HG03097 (cell line): ENCODE measurements at regions not wholly inside any gene's neighbourhood (a gene's known extent, or its start where the extent isn't known, plus 50 kb on each side); places are given as distances from the start of the nearest gene placed in this dataset.
"Not testable (repeated sequence)": the region's sequence is repeated elsewhere in the genome, so short reads cannot be mapped to it uniquely, and the experiment has no call there.

ENCODE experiments used
- ATAC-seq: cut with Tn5 transposase; IDR thresholded peaks from one replicate; pipeline ENCODE4 v1.9.1; 2021; ENCODE audit not compliant: unreplicated experiment, low FRiP score

DNA sequence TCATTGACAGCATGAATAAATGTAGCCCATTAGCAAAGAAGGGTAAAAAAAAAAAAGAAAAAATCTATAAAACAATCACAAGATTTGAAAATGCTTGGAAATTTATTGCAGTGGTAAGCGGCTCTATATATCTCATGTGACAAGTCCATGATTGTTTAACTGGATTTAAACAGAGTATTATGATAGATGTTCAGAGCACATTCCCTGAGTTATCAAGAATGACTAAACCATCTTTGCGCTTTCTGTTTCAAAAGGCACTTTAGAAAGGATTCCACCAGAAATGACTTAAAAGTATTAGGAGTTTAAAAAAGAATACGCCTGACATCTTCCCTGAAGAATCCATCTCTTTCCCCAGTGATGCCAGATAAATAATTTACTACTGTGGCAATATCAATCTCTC is 409.5 kb upstream of the UBE2E3 start:
- no peak for ATAC-seq

DNA sequence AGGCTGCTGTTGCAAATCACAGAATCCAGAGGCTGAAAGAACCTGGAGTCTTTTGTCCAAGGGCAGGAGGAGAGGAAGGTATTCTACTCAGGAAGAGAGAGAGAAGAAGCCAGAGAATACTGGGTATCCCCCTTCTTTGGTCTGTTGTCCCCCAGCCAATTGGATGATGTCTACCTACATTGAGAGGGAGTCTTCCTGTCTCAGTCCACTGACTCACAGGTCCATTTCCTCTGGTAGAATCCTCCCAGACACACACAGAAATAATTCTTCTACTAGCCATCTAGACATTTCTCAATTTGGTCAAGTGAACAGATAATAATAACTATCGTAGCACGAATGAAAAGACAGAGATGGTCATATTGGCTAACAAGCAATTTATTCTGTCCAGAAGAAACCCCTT is 416.4 kb upstream of the UBE2E3 start:
- ATAC-seq, result no peak

DNA sequence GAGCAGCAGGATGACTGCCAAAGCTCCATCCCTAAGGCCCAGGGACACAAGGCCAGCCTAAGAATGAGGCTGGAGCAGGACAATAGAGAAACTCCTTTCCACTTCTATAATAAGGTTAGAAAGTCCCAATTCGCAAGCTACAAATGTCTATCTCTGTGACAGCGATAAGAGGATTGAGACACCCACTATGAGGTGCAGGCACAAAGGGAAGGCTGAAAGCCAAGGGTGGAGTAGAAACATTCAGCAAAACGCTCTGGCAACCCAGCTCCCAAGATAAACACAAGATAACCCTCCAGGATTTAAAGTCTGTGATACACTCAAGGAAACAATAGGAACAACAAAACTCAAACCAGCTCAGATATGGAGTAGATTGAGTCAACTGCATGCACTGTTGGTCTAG is 418.0 kb upstream of the UBE2E3 start:
- ATAC-seq, result no peak

DNA sequence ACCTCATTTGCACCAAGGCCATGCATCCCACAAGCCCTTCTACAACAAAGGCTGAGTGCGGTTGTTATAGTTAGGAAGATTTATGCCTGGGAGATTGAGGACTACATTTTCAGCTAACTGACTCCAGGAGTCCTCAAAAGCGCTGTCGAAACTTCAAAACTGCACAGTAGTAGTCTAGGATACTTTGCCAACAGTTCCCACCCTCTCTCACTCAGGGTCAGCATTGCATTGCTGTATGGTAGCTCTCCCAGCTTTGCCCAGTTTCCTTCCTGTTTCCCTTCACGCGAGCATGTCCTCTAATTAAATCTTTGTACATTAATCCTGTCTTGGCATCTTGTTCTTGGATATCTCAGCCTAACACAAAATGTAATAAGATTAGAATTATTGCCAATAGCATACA is 420.6 kb upstream of the UBE2E3 start:
- no peak for ATAC-seq

DNA sequence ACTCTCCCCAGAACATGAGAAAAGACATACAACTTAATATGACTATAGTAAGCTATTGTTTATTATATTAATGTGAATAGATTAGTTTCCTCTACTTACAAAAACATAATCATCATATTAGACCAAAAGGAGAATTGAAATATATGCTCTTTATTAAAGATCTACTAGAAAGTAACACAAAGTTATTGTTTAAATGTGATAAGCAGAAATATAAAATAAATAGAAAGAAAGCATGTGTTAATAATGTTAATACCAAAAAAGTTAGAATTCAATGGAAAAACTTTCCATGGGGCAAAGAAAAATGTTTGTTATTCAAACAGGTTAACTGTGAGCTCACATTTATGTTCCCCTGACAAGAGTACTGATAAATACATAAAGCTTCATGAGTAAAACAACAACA is 421.4 kb upstream of the UBE2E3 start:
- no peak for ATAC-seq

DNA sequence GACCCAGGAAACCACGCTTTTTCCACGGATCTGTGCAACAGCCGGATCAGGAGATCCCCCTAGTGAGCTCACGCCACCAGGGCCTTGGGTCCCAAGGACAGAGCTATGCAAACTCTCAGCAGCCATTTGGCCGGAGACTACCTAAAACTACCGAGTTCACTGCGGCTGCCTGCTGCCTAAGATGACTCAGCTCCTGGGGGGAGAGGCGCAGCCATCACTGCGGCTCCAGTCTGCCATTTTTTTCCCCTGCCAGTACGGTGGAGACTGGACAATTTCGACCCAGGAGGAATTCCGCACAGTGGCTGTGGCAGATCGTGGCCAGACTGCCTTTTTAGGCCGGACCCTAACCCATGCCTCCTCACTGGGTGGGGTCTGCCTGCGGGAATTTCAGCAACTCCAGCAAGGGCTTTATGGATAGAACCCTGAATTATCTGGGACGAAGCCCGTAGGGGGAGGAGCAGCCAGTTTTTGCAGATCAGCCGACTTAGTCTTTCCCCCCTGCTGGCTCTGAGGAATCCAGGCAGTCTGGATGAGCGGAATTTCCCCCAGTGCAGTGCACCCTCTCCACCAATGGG is 424.9 kb upstream of the UBE2E3 start:
- no peak for ATAC-seq

DNA sequence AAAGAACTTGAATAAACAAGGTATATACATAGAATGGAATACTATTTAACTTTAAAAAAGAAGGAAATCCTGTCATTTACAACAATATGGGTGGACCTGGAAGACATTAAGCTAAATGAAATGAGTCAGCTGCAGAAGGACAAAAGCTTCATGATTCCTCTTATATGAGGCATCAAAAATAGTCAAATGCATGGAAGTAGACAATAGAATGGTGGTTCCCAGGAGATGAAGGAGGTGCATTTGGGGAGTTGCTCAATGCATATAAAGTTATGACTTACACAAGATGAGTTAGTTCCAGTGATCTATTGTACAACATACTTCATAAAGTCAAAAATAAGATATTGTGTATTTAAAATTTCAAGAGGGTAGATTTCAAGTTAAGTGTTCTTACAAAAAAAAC is 426.1 kb upstream of the UBE2E3 start:
- ATAC-seq, result no peak

DNA sequence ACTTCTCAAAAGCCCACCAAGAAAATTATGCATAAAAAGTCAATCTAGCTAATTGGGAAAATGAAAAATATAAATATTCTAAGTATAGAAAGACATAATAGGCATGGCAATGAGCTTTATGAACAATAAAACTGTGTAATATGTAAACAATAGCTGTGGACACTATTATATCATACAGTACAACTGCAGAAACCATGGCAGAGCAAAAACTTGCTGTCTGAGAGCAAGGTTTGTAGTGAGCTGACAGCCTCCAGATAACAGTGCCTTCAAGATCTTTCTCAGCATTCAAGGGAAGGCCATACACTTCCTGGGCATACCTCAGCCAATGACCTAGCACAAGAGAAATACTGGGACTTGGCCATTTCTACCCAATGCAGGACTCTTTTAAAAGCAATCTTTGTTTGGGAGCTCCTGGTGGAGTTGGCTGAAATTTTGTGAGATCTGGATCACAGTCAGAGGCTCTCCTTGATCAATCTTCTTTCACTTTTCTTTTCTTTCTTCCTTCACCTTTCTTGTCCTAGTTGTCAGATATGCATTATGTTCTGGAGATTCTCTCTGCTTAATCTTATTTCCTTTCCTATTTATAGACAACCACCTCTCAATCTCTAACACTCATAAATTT is 427.2 kb upstream of the UBE2E3 start:
- no peak for ATAC-seq

DNA sequence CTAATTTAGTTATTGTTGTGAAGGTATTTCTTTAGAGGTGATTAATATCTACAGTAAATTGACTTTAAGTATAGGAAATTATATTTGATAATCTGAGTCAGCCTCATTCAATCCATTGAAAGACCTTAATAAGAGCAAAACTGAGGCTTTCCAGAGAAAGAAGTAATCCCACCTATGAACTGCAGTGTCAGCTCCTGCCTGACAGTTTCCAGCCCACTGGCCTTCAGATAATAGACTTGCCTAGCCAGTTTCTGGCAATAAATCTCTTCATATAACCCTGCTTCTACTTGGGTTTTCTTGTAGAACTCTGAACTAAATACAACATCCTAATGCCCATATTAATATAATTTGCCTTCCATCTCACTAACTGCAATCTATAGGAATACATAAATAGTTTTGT is 437.9 kb upstream of the UBE2E3 start:
- no peak for ATAC-seq

DNA sequence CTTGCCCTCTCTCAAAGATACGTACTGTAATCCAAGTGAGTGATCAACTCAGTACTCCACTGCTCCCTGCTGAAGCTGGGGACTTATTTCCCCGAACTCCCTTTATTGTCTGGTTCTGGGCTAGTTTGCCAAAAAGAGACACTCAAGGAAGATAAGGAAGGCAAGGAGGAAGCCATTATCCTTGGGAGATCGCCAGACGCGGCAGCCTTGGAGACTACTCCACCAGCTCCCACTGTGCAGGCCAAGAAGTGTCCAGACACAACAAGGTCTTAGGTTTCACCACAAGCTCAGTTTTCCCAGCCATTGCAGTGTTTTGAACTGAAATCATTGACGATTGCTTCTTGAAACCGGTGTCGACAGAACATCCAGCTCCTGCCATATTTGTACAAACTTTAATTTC is 439.6 kb upstream of the UBE2E3 start:
- no peak for ATAC-seq

DNA sequence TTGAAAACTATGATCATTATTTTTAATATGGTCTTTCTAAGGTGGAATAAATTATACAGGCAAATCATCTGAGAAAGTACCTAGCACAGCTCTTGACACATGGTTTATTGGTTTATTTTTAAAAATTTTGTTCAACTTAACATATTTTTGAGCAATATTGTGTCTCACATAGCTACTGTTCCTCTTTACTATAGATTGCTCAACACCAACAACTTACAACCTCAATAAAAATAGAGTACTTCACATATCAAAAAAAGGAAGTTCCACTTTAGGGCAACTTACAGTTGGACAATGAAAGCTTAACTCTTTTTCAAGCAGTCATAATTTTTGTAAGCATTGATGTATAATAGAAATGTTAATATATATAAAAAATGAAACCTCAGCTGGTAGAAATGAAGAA is 440.9 kb upstream of the UBE2E3 start:
- no peak for ATAC-seq

DNA sequence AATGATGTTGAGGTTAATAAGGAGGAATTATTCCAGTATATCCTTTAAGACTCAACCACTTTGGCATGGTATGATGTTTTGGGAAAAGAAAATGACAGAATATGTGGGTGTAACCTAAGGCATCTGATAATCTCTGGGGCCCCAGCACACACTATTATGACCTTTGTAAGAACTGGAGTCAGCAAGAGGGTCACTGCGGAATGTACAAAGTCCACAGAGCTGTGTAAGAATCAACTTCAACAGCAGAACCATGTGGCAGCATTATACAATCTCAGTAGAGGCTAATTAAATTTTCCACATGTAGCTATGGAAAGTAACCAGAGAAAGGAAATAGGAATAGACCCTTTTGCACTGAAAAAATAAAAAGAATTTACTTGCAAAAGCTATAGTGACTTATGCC is 445.1 kb upstream of the UBE2E3 start:
- ATAC-seq, result no peak

DNA sequence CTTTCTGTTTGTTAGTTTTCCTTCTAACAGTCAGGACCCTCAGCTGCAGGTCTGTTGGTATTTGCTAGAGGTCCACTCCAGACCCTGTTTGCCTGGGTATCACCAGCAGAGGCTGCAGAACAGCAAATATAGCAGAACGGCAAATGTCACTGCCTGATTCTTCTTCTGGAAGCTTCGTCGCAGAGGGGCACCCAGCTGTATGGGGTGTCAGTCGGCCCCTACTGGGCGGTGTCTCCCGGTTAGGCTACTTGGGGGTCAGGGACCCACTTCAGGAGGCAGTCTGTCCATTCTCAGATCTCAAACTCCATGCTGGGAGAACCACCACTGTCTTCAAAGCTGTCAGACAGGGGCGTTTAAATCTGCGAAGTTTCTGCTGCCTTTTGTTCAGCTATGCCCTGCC is 448.6 kb upstream of the UBE2E3 start:
- not testable (repeated sequence) for ATAC-seq

DNA sequence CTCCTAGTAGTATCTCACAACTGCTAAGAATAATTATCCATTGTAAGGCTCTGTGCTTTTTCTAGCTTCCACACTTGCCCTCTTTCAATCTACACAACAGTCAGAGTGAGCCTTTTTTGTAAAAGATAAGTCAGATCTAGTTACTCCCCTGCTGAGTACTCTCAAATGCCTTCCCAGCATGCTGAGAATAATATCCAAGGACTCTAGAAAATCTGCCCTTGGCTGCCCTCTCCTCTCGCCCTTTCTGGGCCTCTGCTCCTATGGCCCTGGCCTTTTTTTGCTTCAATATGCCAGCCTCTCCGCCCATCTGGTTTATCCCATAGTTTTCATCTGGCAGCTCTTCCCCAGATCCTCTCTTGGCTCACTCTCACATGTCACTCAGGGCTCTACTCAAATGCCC is 455.9 kb upstream of the UBE2E3 start:
- no peak for ATAC-seq

DNA sequence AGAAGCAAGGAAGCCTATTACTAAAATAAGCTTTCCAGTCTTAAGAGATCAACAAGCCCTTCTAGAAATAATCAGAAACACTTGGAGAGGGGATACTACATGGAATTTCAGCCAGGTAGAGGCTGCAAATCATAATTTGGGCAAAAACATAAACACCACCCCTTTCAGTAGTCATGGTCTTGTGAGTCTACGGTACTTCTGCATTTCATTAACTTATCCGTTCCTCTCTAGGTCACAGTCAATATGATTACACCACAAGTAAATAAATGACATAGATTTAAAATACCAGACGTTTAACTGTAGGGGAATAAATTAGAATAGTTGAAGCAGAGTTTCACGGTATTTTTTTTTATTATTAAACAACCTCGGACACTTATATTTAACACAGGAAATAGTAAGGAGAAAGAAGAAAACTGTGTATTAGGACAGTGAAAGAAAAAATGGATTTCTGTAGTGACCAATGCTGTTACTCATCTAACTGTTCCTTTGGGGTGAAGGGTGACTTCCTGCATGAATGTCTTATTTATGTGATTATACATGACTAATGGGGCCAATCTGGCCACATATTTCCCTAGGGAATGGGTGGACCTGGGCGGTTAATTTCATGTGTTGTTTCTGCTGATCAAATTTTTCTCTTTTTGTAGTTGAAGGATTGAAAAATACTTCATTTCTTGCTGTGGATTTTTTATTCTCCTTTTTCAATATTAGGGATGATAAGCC is 456.6 kb upstream of the UBE2E3 start:
- no peak for ATAC-seq

DNA sequence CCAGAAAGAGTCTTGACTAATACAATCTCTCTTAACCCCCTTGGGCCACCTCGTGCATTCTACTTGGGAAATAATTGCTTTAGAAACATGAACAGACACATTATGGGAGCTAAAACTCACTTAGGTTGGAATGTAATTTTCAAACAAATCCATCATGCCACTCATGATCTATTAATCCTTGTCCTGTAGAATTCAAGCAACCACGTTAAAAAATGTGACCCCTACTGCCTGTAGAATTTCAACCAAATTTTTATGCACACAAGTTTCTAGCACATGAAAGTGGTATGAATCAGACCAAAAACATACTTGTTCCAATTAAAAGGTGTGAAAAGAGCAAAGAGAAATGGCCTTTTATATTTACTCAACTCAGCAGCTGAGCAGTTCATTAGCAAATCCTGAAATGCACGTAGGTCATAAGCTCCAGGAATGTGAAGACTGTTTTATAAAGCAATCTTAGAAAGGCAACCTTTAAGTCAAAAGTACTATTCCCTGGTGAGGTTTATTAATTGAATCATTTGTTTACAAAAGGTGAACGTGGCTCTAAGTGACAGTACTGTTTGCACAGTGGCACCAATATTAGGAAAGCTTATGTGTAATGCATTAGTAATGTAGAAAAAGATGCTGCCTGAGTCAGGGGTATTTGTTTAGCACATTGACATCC is 459.4 kb upstream of the UBE2E3 start:
- ATAC-seq, result no peak

DNA sequence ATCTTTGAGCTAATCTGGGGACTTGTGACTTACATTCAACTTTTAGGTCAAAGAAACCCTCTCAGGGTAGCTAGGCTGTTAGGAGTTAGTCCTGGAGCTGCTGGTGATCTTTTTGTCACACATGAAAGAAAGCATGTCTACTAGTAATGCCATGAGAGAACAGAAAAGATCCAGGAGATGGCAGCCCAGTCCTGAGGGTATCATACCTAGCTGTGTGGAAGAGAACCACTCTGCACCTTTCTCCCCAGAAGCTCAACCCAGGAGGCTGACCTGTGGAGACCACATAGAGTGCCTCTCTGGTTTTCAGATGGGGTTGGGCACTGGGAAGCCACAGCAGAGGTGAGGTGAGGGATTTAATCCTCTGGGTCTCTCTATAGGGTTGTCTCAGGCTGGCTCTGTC is 460.2 kb upstream of the UBE2E3 start:
- no peak for ATAC-seq

DNA sequence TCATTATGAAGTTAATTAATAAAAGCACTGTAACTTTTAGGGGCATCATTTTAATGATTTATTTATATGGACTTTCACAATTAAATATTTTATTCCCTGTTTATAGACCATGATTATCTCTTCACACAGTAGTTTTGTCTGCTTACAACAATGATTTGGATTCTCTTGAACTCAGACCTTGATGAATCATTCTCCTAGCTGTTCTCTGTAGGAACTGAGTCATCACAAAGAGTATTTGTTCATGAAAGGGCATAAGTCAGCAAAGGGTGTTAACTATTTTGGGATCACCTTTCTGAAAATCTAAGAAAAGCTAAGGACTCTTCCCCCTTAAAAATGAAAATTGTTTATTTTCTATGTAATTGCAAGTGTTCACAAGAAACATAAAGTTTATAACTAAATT is 461.1 kb upstream of the UBE2E3 start:
- ATAC-seq, result no peak

DNA sequence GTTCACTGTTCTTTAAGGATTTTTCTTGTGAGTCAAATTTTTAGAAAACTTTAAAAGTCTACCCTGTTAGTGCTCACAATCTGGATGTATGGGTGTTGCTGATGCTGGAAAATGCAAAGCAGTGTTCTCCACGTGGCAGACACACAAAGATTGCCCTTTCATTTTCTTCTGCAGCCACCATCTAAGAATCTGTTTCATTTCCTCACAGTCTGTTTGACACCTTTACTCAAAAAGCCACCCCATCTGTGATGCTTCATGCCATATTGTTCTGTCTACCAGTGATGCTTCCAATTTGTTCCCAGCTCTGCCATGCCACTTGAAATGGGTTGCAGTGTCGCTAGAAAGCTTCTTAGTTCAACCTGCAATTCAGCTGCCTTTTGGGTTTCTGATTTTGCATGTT is 464.2 kb upstream of the UBE2E3 start:
- ATAC-seq, result no peak

DNA sequence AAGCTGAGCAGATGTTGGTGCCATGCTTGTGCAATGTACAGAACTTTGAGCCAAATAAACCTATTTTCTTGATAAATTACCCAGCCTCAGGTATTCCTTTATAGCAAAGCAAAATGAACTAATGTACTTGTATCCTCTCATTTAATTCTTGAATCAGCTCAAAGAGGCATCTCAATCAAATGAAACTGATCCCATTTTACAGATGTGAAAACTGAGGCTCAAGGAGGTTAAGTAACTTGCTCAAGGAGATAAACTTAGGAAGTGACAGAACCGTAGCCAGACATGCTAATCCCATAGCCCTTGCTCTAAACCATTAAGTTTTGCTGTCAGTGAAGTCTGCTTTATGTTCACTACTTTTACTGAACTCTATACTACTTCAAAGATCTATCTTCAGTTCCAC is 467.0 kb upstream of the UBE2E3 start:
- ATAC-seq, result no peak

DNA sequence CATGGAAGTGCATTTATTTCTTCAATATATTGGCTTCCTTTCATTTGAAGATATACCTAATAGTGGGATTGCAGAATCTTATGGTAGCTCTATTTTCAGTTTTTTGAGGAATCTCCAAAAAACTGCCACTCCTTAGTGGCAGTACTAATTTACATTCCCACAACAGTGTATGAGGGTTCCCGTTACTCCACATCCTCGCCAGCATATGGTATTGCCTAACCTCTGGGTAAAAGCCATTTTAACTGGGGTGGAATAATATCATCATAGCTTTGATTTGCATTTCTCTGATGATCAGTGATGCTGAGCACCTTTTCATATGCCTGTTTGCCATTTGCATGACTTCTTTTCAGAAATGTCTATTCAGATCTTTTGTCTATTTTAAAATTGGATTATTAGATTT is 471.9 kb upstream of the UBE2E3 start:
- no peak for ATAC-seq

DNA sequence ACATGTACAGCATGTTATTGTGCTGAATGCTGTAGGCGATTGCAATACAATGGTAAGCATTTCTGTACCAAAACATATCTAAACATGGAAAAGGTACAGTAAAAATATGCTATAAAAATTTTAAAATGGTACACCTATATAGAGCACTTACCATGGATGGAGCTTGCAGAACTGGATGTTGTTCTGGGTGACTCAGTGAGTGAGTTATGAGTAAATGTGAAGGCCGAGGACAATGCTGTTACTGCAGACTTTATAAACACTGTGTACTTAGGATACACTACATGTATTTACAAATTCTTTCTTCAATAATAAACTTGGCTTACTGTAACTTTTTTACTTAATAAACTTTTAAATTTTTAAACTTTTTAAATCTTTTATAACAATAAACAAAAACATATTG is 473.4 kb upstream of the UBE2E3 start:
- ATAC-seq, result no peak
